NCI-H524 treated with DMSO at 0.1 percent for 48 hours (cell line): ENCODE measurements at regions not wholly inside any gene's neighbourhood (a gene's known extent, or its start where the extent isn't known, plus 50 kb on each side); places are given as distances from the start of the nearest gene placed in this dataset.

Source experiments
- DNase-seq: peaks from one replicate; lab custom pipeline; 2025; lab: John Stamatoyannopoulos, UW

DNA sequence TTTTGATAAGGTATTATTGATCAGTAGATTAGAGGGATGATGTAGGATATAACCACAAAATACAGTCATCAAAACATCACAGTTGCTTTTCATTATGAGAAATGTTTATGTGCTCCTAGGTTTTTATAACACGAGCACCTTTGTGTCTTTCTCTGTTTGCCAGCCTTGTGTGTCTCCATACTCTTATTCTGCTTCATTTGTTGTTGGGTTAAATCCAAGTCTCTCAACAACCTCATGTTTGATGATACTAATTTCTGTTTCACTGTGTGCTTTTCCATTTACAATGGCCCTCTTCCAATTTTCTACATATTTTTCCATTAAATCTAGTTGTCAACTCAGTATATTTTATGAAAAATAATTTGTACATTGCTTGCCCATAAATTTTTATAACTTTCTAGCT, 107.7 kb upstream of the POU2AF2 start:
- DNase-seq: no peak

DNA sequence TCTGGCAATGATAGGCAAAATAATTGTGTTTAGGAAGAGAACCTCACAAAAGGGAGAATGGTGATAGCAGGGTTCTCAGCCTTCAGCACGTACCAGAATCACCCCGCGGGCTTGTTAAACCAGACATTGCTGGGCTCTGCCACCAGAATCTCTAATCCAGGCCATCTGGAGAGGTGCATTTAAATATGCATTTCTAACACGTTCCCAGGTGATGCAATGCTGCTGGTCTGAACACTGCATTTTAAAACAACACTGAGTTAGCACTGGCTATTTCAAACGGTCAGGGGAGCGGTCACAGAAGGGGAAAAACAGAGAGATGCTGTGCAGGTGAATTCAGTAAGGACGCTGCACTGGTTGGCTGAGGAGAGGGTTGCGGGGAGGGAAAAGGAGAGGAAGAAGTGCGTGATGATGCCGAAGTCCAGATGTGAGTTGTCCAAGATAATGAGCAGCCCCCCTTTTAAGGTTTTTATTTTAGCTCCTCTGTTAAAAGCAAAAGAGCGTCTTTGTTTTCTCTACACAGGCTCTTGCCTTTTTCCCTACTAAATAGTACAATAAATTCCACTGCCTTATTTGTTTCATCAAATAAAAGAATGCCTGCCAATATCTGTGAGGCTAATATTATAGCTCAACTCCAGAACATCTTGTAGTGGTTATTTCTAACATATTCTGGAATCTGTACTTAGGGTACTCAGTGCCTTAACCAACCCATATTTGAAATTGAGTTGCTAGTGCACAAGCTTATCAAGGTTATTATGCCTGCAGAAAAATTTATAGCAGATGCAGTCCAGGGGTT, 109.6 kb upstream of the POU2AF2 start:
- no peak for DNase-seq

DNA sequence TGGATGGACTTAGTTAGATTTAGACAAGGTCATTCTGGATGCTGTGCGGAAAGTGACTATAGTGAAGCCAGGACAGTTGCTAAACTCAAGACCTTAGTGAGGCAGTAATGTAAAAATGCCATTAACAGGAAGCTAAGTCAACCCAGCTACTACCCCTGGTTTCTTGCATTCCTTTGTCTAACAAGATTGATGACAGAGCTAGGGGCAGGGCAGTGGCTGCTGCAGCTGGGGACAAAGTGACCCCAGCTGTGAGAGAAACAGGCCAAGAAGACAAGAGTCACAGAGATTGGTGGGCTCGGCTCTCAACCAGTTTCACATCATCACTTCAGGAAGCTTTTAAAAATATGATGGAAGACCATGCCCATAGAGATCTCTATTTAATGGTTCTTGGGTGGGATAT, 110.4 kb upstream of the POU2AF2 start:
- no peak for DNase-seq

DNA sequence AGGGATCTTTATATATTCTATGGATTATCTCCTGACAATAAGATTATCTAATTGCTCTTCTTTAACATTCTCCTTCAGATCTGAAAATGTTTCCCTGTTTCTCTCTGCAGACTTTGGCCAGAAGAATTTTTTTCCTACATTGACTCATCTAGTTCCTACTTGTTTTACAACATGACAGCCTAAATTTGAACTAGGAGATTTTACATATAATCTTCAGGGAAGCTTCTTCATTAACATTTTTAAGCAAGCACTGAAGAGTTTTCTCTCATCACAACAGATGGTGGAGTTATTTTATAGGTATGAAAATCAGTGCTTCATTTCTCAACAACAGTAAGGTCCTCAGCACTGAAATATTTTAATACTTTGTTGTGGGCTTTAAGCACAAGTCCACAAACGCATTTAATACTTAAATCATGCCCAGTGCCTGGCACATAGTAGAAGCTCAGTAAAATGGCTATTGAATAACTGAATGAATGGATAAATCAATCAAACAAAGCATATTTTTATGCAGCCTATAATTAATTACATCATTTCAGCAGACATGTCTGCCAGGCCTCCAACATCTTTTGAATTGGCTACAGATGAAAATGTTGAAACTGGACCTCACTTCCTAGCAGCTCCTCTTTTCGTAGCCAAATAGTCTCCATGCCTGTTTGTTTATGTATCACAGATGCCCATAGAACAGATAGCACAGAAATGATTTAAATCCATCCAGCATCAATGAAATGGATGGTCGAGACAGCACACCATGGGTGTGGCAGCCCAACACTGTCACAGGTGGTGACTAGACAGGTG, 117.3 kb upstream of the POU2AF2 start:
- DNase-seq: peak; percentile 6

DNA sequence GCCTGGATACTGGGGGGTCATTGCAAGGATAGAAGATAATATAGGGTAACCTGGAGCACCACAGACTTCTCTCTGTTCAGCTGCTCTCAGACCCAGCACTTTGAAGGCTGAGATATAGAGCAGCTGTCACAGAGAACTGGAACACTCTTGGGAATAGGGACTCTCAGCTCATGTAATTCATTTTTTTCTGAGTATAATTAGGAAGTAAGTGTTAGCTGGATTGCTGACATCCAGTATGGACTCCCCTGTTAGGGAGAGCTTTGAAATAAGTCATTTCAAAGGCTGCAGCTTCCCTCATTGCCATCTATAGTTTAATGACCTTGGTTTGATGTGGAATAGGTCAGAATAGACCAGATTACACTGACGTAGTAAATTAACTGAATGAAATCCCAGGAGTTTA, 120.8 kb upstream of the POU2AF2 start:
- peak; percentile 3 for DNase-seq

DNA sequence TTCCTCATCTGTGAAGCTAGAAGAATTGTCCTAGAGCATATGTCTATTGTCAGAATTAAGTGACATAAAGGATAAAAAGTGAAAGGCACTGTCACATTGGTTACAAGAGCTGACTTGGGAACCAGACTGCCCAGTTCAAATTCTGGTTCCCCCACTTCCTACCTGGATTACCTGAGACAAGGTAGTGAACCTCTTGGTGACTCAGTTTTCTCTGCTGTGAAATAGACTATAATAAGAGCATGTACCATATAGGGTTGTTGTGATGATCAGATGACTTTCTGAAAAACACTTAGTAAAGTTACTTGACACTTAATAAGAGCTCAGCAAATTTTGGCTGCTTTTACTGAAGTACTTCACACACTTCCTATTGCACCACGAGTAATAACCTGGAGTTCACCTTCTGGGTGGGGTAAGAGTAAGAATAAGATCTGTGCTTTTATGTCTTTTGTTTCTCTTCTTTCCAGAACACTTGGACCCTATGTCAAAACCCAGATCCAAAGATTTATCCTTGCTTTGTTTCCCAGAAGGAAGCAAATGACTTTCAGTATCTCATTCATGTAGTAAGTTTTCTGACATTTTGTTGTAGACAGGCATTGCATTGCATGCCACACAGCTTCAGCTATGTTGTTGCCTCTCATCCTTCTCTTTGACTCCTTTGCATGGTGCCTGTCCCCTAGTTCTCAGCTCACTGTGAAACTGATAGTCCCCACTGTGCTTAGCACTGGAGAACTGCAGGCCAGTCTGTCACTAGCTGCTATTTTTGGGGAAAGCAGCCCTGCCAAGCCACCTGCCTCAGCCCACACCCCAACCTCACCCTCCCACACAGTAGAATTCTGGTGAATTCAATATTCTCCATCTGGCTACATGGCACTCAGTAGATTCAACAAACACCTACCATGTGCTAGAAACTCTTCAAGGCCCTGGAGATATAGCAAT, 121.8 kb upstream of the POU2AF2 start:
- DNase-seq: no peak

DNA sequence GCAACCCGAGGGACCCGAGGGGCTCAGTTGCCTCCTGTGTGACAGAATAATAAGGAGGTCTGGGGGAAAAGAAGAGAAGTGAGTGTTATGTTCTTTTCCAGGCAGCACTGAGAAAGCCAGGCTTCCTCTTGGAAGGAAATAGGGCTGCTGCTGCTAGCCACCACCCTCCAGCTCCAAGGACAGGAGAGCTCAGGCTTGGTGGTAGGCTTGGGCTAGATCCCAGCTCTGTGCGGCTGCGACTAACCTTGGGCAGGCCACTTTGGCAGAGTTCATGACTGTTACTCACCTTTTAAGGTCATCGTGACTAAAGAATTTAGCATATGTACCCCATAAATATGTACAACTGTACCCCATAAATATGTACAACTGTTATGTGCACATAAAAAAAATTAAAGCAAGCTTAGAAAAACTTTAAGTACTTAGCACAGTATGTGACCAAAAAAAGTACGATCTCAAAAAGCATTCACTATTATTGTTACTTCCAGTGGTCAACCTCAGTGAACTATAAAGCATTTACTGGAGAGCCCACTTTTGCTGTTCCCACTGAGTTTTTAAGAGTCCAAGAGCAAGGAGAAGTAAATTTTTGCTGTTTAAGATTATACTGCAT, 124.7 kb upstream of the POU2AF2 start:
- no peak for DNase-seq

DNA sequence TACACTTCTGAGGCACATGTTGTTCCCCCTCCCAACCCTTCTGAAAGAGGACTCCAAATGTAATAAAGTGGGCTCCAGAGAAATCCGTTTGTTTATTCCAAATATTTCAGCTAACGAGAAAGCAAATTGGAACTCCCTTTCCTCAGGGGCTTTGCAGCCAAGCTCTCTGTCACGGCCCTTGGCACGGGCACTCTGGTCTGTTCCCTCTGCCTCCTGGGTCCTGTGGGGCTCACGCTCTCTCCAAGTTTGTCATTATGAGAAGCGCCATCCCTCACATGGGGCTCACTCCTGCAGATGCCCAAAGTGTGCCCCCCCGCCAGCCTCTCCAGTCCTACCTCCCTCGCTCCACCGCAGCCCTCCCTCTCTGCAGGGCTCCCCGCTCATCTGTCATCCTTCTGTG, 125.4 kb upstream of the POU2AF2 start:
- no peak for DNase-seq

DNA sequence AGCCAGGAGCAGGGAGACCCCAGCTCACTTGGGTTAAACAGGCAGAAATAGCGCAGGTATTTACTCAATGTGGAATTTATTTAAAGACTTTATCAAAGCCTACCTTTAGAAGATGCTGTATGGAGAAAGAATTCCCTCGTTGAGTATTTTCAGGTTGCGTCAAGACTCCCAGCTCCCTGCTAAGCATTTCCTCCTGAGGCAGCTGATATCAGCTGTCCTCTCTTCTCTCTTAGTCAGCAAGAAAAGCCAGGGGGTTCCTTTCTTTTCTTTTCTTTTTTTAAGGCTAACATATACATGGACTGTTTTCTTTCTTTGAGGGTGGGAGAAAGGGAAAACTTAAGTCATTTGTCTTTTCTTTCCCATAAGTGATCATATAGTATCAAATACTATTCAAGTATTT, 125.8 kb upstream of the POU2AF2 start:
- no peak for DNase-seq

DNA sequence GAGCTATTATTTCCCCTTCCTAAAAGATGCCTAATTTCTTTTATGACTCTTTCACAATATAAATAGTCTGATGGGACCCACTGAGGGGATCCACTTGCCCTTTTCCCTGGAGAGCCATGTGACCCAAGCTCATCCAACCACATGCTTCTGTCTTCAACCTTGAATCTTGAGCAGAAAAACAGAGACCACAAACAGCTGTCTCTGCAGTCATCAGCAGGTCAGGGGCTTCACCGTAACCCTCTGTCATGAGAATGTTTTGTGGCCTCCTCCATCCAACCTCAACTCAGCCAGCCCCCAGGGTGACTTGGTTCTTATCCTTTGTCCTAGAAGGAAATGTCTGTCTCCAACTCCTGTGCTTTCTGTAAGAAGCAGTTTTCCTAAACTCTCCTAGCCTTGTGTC, 129.6 kb upstream of the POU2AF2 start:
- no peak for DNase-seq

DNA sequence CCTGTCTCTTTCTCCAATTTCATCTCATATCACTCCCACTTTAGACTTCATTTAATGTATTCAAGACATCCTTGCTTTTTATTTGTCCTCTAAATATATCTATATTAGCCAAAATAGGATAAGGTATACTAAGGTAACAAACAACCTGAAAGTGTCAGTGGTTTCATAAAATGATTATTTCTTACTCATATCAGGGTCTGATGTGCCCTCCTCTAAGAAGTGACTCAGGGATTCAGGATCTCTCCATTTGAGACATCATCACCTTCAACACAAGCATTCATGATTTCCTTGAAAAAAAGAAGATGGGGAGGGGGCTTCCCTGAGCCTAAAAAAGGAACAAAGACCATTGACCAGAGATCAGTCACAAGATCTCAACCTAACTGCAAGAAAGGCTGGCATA, 131.4 kb upstream of the POU2AF2 start:
- no peak for DNase-seq

DNA sequence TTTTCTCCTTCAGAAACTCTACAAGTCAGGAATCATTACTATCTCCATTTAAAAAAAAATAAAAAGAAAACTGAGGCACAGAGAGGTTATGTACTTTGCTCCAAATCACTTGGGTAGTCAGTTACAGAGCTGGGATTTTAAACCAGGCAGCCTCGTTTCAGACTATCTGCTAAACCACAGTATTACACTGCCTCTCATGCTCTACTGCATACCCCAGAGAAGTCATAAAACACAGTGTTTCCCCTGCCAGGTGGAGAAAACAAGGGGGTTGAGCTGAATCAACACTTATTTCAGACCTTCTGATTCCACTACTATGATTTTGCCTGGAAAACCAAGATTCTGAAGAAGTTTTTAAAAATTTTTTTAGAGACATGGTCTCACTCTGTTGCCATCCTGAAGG, 132.9 kb upstream of the POU2AF2 start:
- DNase-seq: no peak

DNA sequence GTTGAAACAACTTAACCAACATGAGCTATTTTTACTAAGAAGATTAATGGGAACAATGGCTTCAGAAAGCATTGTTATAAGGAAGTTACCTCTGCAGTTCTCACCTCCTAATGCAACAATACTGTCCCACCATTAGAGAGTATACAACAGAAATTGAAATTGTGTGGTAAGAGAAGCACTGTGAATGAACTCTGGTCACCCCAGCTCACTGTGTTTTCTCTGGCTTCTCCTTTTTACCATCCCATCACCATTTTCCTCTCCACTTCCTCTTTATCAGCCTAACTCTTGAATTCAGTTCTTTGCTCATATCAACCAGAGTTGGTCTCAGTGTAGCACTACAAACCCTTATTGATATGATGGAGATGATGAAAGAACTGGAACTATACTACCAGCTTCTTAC, 138.0 kb upstream of the POU2AF2 start:
- DNase-seq: no peak

DNA sequence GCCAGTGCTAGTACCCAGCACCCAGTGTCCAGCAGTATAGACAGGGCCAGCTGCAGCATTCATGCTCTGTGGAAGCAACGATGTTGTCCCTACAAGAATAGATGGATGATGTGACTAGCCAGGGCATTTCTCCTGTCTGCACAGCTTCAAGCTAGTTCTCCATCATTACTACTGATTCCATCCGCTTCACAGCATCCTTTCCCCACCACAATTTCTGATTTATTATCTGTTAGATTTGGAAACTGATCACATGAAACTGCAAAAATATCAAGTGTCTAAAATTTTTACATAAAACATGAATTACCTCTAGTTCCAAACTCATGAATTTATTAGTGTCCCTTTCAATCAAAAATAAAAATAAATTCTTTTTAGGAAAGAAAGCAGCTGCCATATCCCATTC, 138.9 kb upstream of the POU2AF2 start:
- DNase-seq: no peak

DNA sequence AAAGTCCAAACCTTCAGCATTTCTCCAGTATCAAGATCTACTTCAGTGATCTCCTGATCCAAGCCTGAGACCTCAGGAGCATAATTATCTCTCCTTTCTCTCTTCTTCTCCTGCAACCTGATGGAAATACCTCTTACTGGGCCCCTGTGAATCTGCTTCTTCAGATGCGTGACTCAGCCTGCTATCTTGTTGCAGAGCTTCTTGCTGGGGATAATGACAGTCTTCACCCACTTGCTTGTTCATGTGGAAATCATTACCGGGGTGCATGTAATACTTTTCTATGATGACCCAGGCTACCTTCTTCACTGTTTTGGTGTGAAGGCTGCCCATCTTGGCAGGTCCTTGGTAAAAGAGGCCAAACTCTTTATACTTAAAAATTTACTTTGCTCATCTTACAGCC, 140.0 kb upstream of the POU2AF2 start:
- DNase-seq: no peak

DNA sequence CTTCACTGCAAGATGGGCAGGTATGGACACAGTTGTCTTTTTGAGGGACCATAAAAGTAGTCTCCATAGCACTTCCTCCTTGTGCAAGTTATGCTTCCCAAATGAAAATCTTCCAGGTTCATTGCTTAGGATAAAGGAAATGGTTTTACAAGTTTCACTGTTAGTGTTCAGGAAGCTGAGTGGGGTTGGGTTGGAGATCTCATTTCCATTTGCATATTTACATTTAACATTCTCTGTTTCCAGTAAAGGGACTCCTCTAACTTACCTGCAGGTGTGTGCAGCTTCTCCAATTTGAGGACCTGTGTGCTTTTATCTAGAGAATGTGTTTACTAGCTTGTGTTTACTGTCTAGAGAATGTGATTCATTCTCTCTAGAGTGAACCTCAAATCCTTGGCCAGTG, 141.3 kb upstream of the POU2AF2 start:
- no peak for DNase-seq

DNA sequence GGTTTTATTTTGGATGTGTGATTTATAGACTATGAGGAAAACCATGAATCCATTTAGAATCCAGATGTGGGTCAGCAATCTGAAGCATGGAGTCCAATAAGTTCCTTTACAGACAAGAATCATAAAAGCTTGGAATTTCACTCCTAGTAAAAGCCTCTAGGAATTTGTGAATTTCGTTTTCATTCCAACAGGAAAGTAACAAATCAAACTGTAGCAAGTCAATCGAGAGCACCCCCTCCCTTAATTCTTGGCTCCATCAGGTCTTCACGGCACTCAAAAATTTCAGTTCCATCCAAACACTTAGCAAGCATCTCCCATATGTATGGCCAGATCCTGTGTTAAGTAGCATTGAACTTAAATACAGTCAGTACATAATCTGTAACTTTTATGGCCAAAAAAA, 143.6 kb upstream of the POU2AF2 start:
- DNase-seq: no peak

DNA sequence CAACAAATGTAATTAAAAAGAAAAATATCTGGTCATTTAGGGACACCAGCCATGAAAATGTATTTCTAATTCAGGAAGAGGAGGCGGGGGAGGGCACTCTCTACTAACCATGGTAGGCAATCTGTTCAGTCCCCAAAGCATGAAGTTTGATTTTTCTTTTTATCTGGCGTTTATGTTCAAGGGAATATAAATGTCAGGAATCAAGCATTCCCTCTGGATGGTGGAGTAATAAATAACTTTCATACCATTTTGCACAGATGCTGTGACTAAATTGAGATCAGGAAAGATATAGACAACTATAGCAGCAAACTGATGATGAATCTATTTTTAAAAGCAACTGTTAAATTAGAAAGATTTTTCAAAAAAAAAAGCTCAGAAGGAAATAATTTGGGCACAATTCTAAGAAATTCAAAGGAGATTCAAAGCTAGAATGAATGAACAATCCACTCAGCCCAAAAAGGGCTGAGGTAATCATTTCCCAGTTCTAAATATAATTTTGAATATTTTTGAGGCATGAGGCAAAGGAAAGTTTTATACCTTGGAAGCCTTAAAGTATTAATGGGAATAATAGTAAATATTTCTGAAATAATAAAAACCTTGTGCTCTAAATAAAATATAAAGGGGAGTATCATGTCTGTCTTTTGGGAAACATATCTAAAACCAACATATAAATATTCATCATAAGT, 146.4 kb upstream of the POU2AF2 start:
- DNase-seq: no peak

DNA sequence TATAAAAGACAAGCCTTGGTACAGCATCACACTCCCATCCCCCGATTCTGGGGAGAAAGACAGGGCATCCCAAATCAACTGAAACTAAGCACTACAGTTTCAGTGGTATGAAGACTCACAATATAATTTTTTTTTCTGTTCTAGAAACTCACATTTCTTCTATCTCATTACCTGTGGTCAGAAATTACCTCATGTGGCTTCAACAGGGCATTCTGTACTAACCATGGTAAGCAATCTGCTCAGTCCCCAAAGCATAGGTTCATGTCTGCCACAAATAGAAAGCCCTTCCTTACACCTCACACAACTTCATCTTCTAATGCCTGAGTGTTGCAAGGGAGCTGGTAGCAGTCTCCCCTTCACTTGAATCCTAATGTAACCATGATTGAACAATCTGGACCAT, 147.4 kb upstream of the POU2AF2 start:
- DNase-seq: no peak

DNA sequence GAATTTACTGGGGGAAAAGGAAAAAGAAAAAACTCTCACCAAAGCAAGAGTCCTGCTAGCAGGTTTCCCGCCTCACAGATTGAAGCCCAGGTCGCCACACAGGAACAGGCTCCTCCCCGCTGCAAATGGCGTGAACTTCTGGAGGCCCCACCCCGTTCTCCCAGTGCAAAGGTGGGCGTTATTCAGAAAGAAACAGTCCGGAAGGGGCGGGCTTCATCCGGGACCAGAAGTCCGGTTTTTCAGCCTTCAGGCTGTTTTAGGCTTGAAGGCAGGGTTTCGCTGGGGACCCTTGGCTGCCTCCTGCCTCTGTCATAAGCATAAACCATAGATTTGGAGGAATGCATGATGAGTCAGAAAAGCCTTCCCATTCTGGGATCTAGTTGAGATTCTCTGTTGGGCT, 148.3 kb upstream of the POU2AF2 start:
- DNase-seq: no peak

DNA sequence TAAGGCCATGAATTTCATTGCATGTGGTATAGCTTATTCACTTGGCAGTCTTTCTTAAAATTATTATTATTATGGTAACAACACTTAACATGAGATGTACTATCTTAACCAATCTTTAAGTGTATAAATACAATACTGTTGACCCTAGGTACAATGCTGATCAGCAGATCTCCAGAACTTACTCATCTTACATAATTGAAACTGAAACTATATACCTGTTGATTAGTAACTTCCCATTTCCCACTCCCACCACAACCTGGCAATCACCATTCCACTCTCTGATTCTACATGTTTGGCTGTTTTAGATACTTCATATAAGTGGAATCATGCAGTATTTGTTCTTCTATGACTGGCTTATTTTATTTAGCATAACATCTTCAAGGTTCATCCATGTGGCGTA, 150.2 kb upstream of the POU2AF2 start:
- DNase-seq: no peak

DNA sequence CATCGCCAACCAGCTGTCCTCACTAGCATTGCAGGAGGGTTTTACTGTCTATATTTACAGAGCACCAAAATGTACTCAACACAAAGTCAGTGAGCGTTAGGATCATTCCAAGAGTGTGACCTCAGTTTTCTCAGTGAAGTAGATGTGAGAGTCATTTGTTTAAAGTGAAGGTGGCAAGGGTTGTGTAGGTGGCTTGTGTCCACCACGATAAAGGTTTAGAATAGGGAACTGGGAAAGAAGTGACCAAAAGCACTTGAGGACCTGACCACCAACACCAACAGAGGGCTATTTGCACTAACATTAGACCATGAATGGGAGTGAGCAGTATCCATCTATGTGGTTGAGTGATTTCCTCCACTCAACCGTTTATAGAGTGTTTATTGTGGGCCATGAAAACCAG, 152.5 kb upstream of the POU2AF2 start:
- DNase-seq: no peak
